ENCODE measurements at regions not wholly inside any gene's neighbourhood (a gene's known extent, or its start where the extent isn't known, plus 50 kb on each side); places are given as distances from the start of the nearest gene placed in this dataset.
"Not testable (repeated sequence)": the region's sequence is repeated elsewhere in the genome, so short reads cannot be mapped to it uniquely, and the experiment has no call there.

- H3K4me1 ChIP-seq = no peaks in the 10 kb centered on the region
- no peak for TF ChIP-seq Cebpa-rat (IDR thresholded peaks at IDR 0.05)
- peaks cover 0 to 6% (median 0%) of the 10 kb centered on the region in 11 experiments; a peak in 2 of 22 replicates for H3K9me3 ChIP-seq (replicated peaks in 1 of 11)
These were observed 81.9 kb upstream of the HMGXB4 start for GRCh38 chr22:35175392-35175791.

GRCh38 chr22:35177811-35178210 is 79.5 kb upstream of the HMGXB4 start:
- H3K27ac ChIP-seq = no peak overlapping the region
- no peak for TF ChIP-seq Cebpa-rat (IDR thresholded peaks at IDR 0.05)

More at GRCh38 chr22:35175392-35175791, 81.9 kb upstream of the HMGXB4 start:
- Histone ChIP-seq H3K36me3 (no peaks in the 10 kb centered on the region), H3K27me3 (no peaks in the 10 kb centered on the region), H3K9ac (no peak overlapping the region), H4K20me1 (no peaks in the 10 kb centered on the region; a peak in 1 of 22 replicates), H3K4me2 (no peak overlapping the region), H3K27ac (no peak overlapping the region), H3K4me3 (no peak overlapping the region)

GRCh38 chr22:35178446-35178845 is 78.8 kb upstream of the HMGXB4 start:
- no peak overlapping the region for H3K27ac ChIP-seq
- no peaks in the 10 kb centered on the region for H3K27me3 ChIP-seq
- no peak for TF ChIP-seq Cebpa-rat (IDR thresholded peaks at IDR 0.05)
- no peak overlapping the region for H3K9ac ChIP-seq
- no peaks in the 10 kb centered on the region for H3K4me1 ChIP-seq
- H3K4me3 ChIP-seq = no peak overlapping the region
- no peak overlapping the region for H3K4me2 ChIP-seq
- H4K20me1 ChIP-seq = no peaks in the 10 kb centered on the region
- H3K9me3 ChIP-seq (replicated peaks in 1 of 11) = peaks cover 0 to 6% (median 0%) of the 10 kb centered on the region in 11 experiments; a peak in 3 of 22 replicates
- no peaks in the 10 kb centered on the region for H3K36me3 ChIP-seq

More at GRCh38 chr22:35177811-35178210, 79.5 kb upstream of the HMGXB4 start:
- Histone ChIP-seq H3K27me3 (no peaks in the 10 kb centered on the region), H3K36me3 (no peaks in the 10 kb centered on the region), H3K4me1 (no peaks in the 10 kb centered on the region), H3K9ac (no peak overlapping the region), H3K4me2 (no peak overlapping the region), H3K9me3 (replicated peaks in 1 of 11) (peaks cover 0 to 6% (median 0%) of the 10 kb centered on the region in 11 experiments; a peak in 3 of 22 replicates), H3K4me3 (no peak overlapping the region), H4K20me1 (no peaks in the 10 kb centered on the region)

- H4K20me1 ChIP-seq = no peaks in the 10 kb centered on the region
- H3K4me1 ChIP-seq = peaks cover 0 to 8% (median 6%) of the 10 kb centered on the region in 10 experiments; a peak in 10 of 20 replicates
- no peak overlapping the region for H3K9ac ChIP-seq
- H3K27ac ChIP-seq = no peak overlapping the region
- no peak overlapping the region for H3K4me2 ChIP-seq
- TF ChIP-seq Cebpa-rat (IDR thresholded peaks at IDR 0.05) = no peak
- peaks cover 4 to 17% (median 10%) of the 10 kb centered on the region in 11 experiments for H3K9me3 ChIP-seq (replicated peaks in 1 of 11)
- no peaks in the 10 kb centered on the region for H3K36me3 ChIP-seq
- no peak overlapping the region for H3K4me3 ChIP-seq
- no peaks in the 10 kb centered on the region for H3K27me3 ChIP-seq
These were observed 73.4 kb upstream of the HMGXB4 start for GRCh38 chr22:35183917-35184316.

- H3K9ac ChIP-seq = no peak overlapping the region
- no peak for TF ChIP-seq Cebpa-rat (IDR thresholded peaks at IDR 0.05)
- peaks cover 0 to 3% (median 0%) of the 10 kb centered on the region in 11 experiments; a peak in 1 of 22 replicates for H3K36me3 ChIP-seq
- H4K20me1 ChIP-seq = no peaks in the 10 kb centered on the region
- H3K27ac ChIP-seq = no peak overlapping the region
- no peaks in the 10 kb centered on the region for H3K27me3 ChIP-seq
- H3K4me2 ChIP-seq = no peak overlapping the region
- H3K4me3 ChIP-seq = no peak overlapping the region
- peaks cover 21 to 40% (median 32%) of the 10 kb centered on the region in 11 experiments for H3K9me3 ChIP-seq (replicated peaks in 1 of 11)
- peaks cover 0 to 8% (median 6%) of the 10 kb centered on the region in 10 experiments; a peak in 10 of 20 replicates for H3K4me1 ChIP-seq
These were observed 70.8 kb upstream of the HMGXB4 start for GRCh38 chr22:35186492-35186891.

GRCh38 chr22:35188930-35189329 is 68.4 kb upstream of the HMGXB4 start:
- H3K27ac ChIP-seq, H3K4me3 ChIP-seq, H3K36me3 ChIP-seq: not testable (repeated sequence)

GRCh38 chr22:35189559-35189958 is 67.7 kb upstream of the HMGXB4 start:
- H3K4me3 ChIP-seq = no peak overlapping the region
- H3K27me3 ChIP-seq = no peaks in the 10 kb centered on the region
- H3K9ac ChIP-seq = no peak overlapping the region
- peaks cover 21 to 41% (median 35%) of the 10 kb centered on the region in 11 experiments for H3K9me3 ChIP-seq (replicated peaks in 1 of 11)
- H3K4me1 ChIP-seq = peaks cover 0 to 8% (median 5%) of the 10 kb centered on the region in 10 experiments; a peak in 10 of 20 replicates
- no peak for TF ChIP-seq Cebpa-rat (IDR thresholded peaks at IDR 0.05)
- H3K27ac ChIP-seq = no peak overlapping the region
- H3K36me3 ChIP-seq = peaks cover 0 to 3% (median 0%) of the 10 kb centered on the region in 11 experiments; a peak in 1 of 22 replicates
- H3K4me2 ChIP-seq = no peak overlapping the region
- H4K20me1 ChIP-seq = no peaks in the 10 kb centered on the region

More at GRCh38 chr22:35188930-35189329, 68.4 kb upstream of the HMGXB4 start:
- H3K9me3 ChIP-seq (replicated peaks in 1 of 11) = peaks cover 21 to 41% (median 35%) of the 10 kb centered on the region in 11 experiments
- H3K4me1 ChIP-seq, H4K20me1 ChIP-seq, H3K9ac ChIP-seq, H3K4me2 ChIP-seq, H3K27me3 ChIP-seq: not testable (repeated sequence)

- H3K9me3 ChIP-seq (replicated peaks in 1 of 11) = peaks cover 21 to 41% (median 35%) of the 10 kb centered on the region in 11 experiments
- H3K27me3 ChIP-seq = no peaks in the 10 kb centered on the region
- no peak overlapping the region for H3K9ac ChIP-seq
- no peak overlapping the region for H3K4me3 ChIP-seq
- no peaks in the 10 kb centered on the region for H4K20me1 ChIP-seq
- no peak for TF ChIP-seq Cebpa-rat (IDR thresholded peaks at IDR 0.05)
- no peak overlapping the region for H3K27ac ChIP-seq
- peaks cover 0 to 3% (median 0%) of the 10 kb centered on the region in 11 experiments; a peak in 1 of 22 replicates for H3K36me3 ChIP-seq
- no peaks in the 10 kb centered on the region for H3K4me1 ChIP-seq
- H3K4me2 ChIP-seq = no peak overlapping the region
These were observed 65.9 kb upstream of the HMGXB4 start for GRCh38 chr22:35191412-35191811.

- Histone ChIP-seq H3K27me3 (no peaks in the 10 kb centered on the region), H4K20me1 (no peaks in the 10 kb centered on the region), H3K9me3 (replicated peaks in 1 of 11) (peaks cover 21 to 41% (median 27%) of the 10 kb centered on the region in 11 experiments), H3K27ac (no peak overlapping the region), H3K4me3 (no peak overlapping the region), H3K4me2 (no peak overlapping the region), H3K9ac (no peak overlapping the region), H3K4me1 (no peaks in the 10 kb centered on the region), H3K36me3 (peaks cover 0 to 3% (median 0%) of the 10 kb centered on the region in 11 experiments; a peak in 1 of 22 replicates)
- TF ChIP-seq Cebpa-rat (IDR thresholded peaks at IDR 0.05) = no peak
These were observed 65.0 kb upstream of the HMGXB4 start for GRCh38 chr22:35192129-35192918.
